ENCODE measurements at regions not wholly inside any gene's neighbourhood (a gene's known extent, or its start where the extent isn't known, plus 50 kb on each side); places are given as distances from the start of the nearest gene placed in this dataset.
"Not testable (repeated sequence)": the region's sequence is repeated elsewhere in the genome, so short reads cannot be mapped to it uniquely, and the experiment has no call there.

DNA sequence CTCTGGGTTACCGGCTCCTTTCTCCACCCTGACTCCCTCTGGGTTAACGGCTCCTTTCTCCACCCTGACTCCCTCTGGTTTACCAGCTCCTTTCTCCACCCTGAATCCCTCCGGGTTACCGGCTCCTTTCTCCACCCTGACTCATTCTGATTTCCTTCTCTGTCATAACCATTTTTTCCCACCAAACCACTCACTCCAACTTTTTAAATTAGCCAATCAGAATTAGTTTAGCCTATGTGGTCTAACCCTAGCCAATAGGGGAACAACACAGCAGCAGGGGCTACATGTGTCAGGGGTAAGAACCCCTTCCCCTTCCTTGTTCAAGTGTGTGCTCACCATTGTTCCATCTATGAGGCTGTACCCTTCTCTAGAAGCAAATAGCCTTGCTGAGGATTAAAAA lies 98.4 kb upstream of the RBM19 start:
- H3K36me3 ChIP-seq (ENCODE audit: insufficient read depth, low read length) = no peaks in the 10 kb centered on the region
- H4K20me1 ChIP-seq (ENCODE audit: insufficient read depth) = no peaks in the 10 kb centered on the region
- no peaks in the 10 kb centered on the region for H3K9me3 ChIP-seq (ENCODE audit: low read length)
- no peaks in the 10 kb centered on the region for H3K9me2 ChIP-seq (ENCODE audit: insufficient read depth, low read length)
- TF ChIP-seq EZH2 (IDR thresholded peaks at IDR 0.05; ENCODE audit: borderline replicate concordance, insufficient read depth, low read length, poor library complexity, severe bottlenecking) (no peak), RAD21 (conservative IDR thresholded peaks at IDR 0.05) (no peak), TAF1 (IDR thresholded peaks at IDR 0.05; ENCODE audit: low read depth) (no peak), EP300 (conservative IDR thresholded peaks at IDR 0.05; ENCODE audit: poor library complexity, severe bottlenecking) (no peak), POLR2AphosphoS5 (IDR thresholded peaks at IDR 0.05) (no peak), MXI1 (conservative IDR thresholded peaks at IDR 0.05; ENCODE audit: poor library complexity, severe bottlenecking) (no peak), REST (IDR thresholded peaks at IDR 0.05; ENCODE audit: borderline replicate concordance) (no peak)
- TF ChIP-seq, protein P1, sequence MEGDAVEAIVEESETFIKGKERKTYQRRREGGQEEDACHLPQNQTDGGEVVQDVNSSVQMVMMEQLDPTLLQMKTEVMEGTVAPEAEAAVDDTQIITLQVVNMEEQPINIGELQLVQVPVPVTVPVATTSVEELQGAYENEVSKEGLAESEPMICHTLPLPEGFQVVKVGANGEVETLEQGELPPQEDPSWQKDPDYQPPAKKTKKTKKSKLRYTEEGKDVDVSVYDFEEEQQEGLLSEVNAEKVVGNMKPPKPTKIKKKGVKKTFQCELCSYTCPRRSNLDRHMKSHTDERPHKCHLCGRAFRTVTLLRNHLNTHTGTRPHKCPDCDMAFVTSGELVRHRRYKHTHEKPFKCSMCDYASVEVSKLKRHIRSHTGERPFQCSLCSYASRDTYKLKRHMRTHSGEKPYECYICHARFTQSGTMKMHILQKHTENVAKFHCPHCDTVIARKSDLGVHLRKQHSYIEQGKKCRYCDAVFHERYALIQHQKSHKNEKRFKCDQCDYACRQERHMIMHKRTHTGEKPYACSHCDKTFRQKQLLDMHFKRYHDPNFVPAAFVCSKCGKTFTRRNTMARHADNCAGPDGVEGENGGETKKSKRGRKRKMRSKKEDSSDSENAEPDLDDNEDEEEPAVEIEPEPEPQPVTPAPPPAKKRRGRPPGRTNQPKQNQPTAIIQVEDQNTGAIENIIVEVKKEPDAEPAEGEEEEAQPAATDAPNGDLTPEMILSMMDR (IDR thresholded peaks at IDR 0.05; ENCODE audit: poor library complexity, severe bottlenecking) = no peak
- H3K9ac ChIP-seq (ENCODE audit: low read length) = no peak overlapping the region
- no peak overlapping the region for H3K4me2 ChIP-seq (ENCODE audit: low read length)
- no peaks in the 10 kb centered on the region for H3K79me2 ChIP-seq (replicated peaks; ENCODE audit: insufficient read depth, low read length)
- no peak overlapping the region for H2AFZ ChIP-seq (ENCODE audit: low read depth, low read length)
- no peaks in the 10 kb centered on the region for H3F3A ChIP-seq (ENCODE audit: insufficient read depth, low read length, poor library complexity, severe bottlenecking)
- no peak overlapping the region for H3K27ac ChIP-seq (ENCODE audit: low read length)
- no peaks in the 10 kb centered on the region for H3K27me3 ChIP-seq (ENCODE audit: insufficient read depth, low read depth, low read length)
- no peak overlapping the region for H3K4me3 ChIP-seq (ENCODE audit: low read length)

- H3K36me3 ChIP-seq (ENCODE audit: insufficient read depth, low read length); H3K27ac ChIP-seq (ENCODE audit: low read length); H3K9ac ChIP-seq (ENCODE audit: low read length); H3K9me3 ChIP-seq (ENCODE audit: low read length); H4K20me1 ChIP-seq (ENCODE audit: insufficient read depth); H3K79me2 ChIP-seq (replicated peaks; ENCODE audit: insufficient read depth, low read length); H3K4me2 ChIP-seq (ENCODE audit: low read length); H3K9me2 ChIP-seq (ENCODE audit: insufficient read depth, low read length); H3K4me3 ChIP-seq (ENCODE audit: low read length); H2AFZ ChIP-seq (ENCODE audit: low read depth, low read length); H3K27me3 ChIP-seq (ENCODE audit: insufficient read depth, low read depth, low read length); H3F3A ChIP-seq (ENCODE audit: insufficient read depth, low read length, poor library complexity, severe bottlenecking): not testable (repeated sequence)
Measured at GRCh38 chr12:114064034-114064433, 97.9 kb upstream of the RBM19 start.

DNA sequence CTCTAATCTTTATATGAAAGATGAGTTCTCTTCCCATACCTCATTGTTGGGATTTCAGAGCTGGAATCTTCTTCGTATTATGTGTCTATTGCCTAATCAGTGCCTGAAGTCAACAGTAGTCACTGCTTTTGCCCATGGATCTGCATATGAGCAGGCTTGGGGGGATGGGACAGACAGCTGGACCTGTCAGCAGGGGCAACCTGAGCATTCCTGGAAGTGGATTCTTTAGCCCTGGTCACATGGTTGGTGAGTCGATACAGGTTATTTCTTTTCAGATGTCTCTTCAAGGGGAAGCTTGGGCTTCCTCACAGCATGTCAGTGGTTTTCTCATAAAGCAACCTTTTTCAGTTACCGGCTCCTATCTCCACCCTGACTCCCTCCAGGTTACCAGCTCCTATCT lies 97.3 kb upstream of the RBM19 start:
- Histone ChIP-seq H3K36me3 (ENCODE audit: insufficient read depth, low read length) (no peaks in the 10 kb centered on the region), H3K9me3 (ENCODE audit: low read length) (no peaks in the 10 kb centered on the region), H3K9ac (ENCODE audit: low read length) (no peak overlapping the region), H4K20me1 (ENCODE audit: insufficient read depth) (no peaks in the 10 kb centered on the region), H3F3A (ENCODE audit: insufficient read depth, low read length, poor library complexity, severe bottlenecking) (no peaks in the 10 kb centered on the region), H2AFZ (ENCODE audit: low read depth, low read length) (no peak overlapping the region), H3K4me2 (ENCODE audit: low read length) (no peak overlapping the region), H3K79me2 (replicated peaks; ENCODE audit: insufficient read depth, low read length) (no peaks in the 10 kb centered on the region), H3K27me3 (ENCODE audit: insufficient read depth, low read depth, low read length) (no peaks in the 10 kb centered on the region), H3K9me2 (ENCODE audit: insufficient read depth, low read length) (no peaks in the 10 kb centered on the region), H3K27ac (ENCODE audit: low read length) (no peak overlapping the region), H3K4me3 (ENCODE audit: low read length) (no peak overlapping the region)
- TF ChIP-seq EZH2 (IDR thresholded peaks at IDR 0.05; ENCODE audit: borderline replicate concordance, insufficient read depth, low read length, poor library complexity, severe bottlenecking) (no peak), SMC3 (conservative IDR thresholded peaks at IDR 0.05; ENCODE audit: poor library complexity) (no peak), TAF1 (IDR thresholded peaks at IDR 0.05; ENCODE audit: low read depth) (no peak), REST (IDR thresholded peaks at IDR 0.05; ENCODE audit: borderline replicate concordance) (no peak), POLR2AphosphoS5 (IDR thresholded peaks at IDR 0.05) (no peak), RAD21 (conservative IDR thresholded peaks at IDR 0.05) (no peak), EP300 (conservative IDR thresholded peaks at IDR 0.05; ENCODE audit: poor library complexity, severe bottlenecking) (no peak), MXI1 (conservative IDR thresholded peaks at IDR 0.05; ENCODE audit: poor library complexity, severe bottlenecking) (no peak)
- TF ChIP-seq, protein P1 (IDR thresholded peaks at IDR 0.05; ENCODE audit: poor library complexity, severe bottlenecking) = no peak

Data from neural cell (in vitro differentiated cells).